ENCODE measurements at regions not wholly inside any gene's neighbourhood (a gene's known extent, or its start where the extent isn't known, plus 50 kb on each side); places are given as distances from the start of the nearest gene placed in this dataset.

DNA sequence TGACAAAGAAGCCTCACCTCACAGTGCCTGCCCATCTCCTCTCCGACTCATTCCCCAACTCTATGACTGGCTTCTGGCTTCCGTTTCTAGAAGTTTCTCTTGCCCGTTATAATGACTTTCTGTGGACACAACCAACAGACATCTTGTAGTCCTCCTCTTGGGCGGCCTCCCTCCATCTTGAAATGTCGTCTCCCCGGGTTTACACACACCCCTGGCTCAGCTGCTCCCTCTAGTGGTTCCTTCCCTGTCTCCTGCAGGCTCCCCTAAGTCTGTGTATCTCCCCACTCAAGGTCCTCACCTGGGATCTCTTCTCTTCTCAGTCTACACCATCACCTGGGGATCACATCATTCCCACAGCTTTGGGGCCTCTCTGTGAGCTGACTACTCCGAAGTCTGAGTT lies 123.4 kb upstream of the NEBL start:
- peak; percentile 17 for DNase-seq (ENCODE audit: low spot score)
- peak; percentile 60 for TF ChIP-seq CTCF (IDR thresholded peaks at IDR 0.05; ENCODE audit: extremely low read depth, insufficient read depth, missing control alignments)
- in situ Hi-C loops (cut with MboI; ENCODE audit: low pct_unique_long_range_greater_than_20kb, low sequenced_read_pairs, unreplicated experiment), result no loop called here

DNA sequence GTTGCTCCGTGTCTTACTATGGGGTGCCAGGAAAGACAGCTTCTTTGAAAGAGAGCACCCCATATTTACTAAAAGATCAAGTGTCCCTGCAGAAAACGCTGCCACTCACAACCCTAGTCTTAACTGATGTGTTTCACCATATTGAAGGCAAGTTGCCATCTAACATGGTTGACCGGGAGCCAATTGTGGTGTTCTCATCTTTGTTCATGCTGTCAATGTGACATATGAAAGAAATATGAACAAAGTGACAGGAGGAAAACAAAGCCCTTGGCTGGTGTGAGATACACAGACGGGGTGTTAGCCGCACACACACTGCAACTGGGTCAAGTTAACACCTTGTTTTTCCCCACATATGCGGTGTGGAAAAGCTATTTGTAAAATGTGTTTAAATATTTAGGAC lies 122.3 kb upstream of the NEBL start:
- no peak for TF ChIP-seq CTCF (IDR thresholded peaks at IDR 0.05; ENCODE audit: extremely low read depth, insufficient read depth, missing control alignments)
- in situ Hi-C loops (cut with MboI; ENCODE audit: low pct_unique_long_range_greater_than_20kb, low sequenced_read_pairs, unreplicated experiment), result no loop called here
- DNase-seq (ENCODE audit: low spot score), result no peak

GRCh38 chr10:21015851-21016250 lies 118.7 kb upstream of the NEBL start:
- no peak for TF ChIP-seq CTCF (IDR thresholded peaks at IDR 0.05; ENCODE audit: extremely low read depth, insufficient read depth, missing control alignments)
- in situ Hi-C loops (cut with MboI; ENCODE audit: low pct_unique_long_range_greater_than_20kb, low sequenced_read_pairs, unreplicated experiment), result no loop called here
- no peak for DNase-seq (ENCODE audit: low spot score)

GRCh38 chr10:21014141-21014540 lies 117.0 kb upstream of the NEBL start:
- in situ Hi-C loops (cut with MboI; ENCODE audit: low pct_unique_long_range_greater_than_20kb, low sequenced_read_pairs, unreplicated experiment), result no loop called here

DNA sequence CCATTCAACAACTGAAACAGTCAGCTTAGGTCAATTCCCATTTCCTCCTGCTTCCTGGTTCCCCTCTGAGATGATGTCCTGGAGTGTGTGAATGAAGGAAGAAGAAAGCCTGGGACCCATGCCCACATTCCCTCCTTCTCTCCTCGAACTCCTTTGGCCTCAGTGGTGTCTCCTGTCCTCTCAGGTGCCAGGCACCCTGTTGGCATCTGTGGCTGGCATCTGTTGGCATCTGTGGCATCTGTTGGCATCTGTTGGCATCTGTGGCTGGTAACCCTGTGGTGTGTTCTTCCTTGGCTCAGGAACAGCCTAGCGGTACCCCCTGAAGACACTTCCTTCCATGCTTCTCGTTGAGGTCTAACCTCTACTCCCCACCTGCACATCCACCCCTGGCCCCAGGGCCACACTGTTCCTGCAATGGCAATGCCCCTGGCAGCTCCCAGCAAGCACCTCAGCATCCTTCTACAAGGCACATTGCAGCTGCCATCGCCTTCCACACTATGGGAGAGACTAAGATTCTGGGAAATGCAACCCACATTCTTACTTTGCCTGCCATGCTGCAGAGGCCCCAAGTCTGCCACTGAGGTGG lies 114.4 kb upstream of the NEBL start:
- in situ Hi-C loops (cut with MboI; ENCODE audit: low pct_unique_long_range_greater_than_20kb, low sequenced_read_pairs, unreplicated experiment), result no loop called here
- DNase-seq (ENCODE audit: low spot score), result no peak
- TF ChIP-seq CTCF (IDR thresholded peaks at IDR 0.05; ENCODE audit: extremely low read depth, insufficient read depth, missing control alignments), result no peak

More at GRCh38 chr10:21014141-21014540, 117.0 kb upstream of the NEBL start:
- TF ChIP-seq CTCF (IDR thresholded peaks at IDR 0.05; ENCODE audit: extremely low read depth, insufficient read depth, missing control alignments), result no peak
- DNase-seq (ENCODE audit: low spot score), result no peak

- no peak for TF ChIP-seq CTCF (IDR thresholded peaks at IDR 0.05; ENCODE audit: extremely low read depth, insufficient read depth, missing control alignments)
- no peak for DNase-seq (ENCODE audit: low spot score)
- in situ Hi-C loops (cut with MboI; ENCODE audit: low pct_unique_long_range_greater_than_20kb, low sequenced_read_pairs, unreplicated experiment), result no loop called here
Measured at GRCh38 chr10:21010615-21011014, 113.5 kb upstream of the NEBL start.

Data from GM13977 (cell line).